ENCODE measurements at regions not wholly inside any gene's neighbourhood (a gene's known extent, or its start where the extent isn't known, plus 50 kb on each side); places are given as distances from the start of the nearest gene placed in this dataset.

GRCh38 chr10:42984761-42985325, 92.0 kb upstream of the RET start:
- TF ChIP-seq POLR2A (IDR thresholded peaks at IDR 0.05; ENCODE audit: low read depth, low read length), result no peak
- TF ChIP-seq TAF1 (IDR thresholded peaks at IDR 0.05; ENCODE audit: borderline replicate concordance, low read depth, low read length), result no peak
- TF ChIP-seq POLR2AphosphoS5 (IDR thresholded peaks at IDR 0.05; ENCODE audit: low read depth, low read length), result no peak

Data from GM12892 (cell line).